WTC11 (cell line): ENCODE measurements at regions not wholly inside any gene's neighbourhood (a gene's known extent, or its start where the extent isn't known, plus 50 kb on each side); places are given as distances from the start of the nearest gene placed in this dataset.

Experiments used
- ATAC-seq: fragments of 200-7000 bp; cut with Tn5 transposase; 2 replicates; pipeline ENCODE4 v1.10.0; 2021; ENCODE audit warnings: mild to moderate bottlenecking, moderate library complexity
- CTCF ChIA-PET: fragments of 300-600 bp; sonication (Branson Sonifier 250); formaldehyde crosslinking; loops from one replicate; lab custom pipeline; 2021; ENCODE audit warnings: antibody characterized with exemption; lab: Charles Lee
- POLR2A ChIA-PET: fragments of 350-600 bp; sonication (Branson Sonifier 250); formaldehyde crosslinking; loops from one replicate; lab custom pipeline; 2021; ENCODE audit warnings: antibody characterized with exemption; lab: Charles Lee
- DNase-seq: peaks from one replicate; pipeline ENCODE4 v3.0.0; 2021; ENCODE audit warnings: low spot score
- H3K27ac Mint-ChIP-seq: 2 replicates; pipeline ENCODE4 v1.8.0; 2021; ENCODE audit warnings: mixed read lengths
- H3K27me3 Mint-ChIP-seq: 2 replicates; pipeline ENCODE4 v1.8.0; 2021; ENCODE audit warnings: low read depth, mild to moderate bottlenecking, moderate library complexity, mixed read lengths
- H3K36me3 Mint-ChIP-seq: 2 replicates; pipeline ENCODE4 v1.8.0; 2021; ENCODE audit warnings: mixed read lengths
- H3K4me1 Mint-ChIP-seq: 2 replicates; pipeline ENCODE4 v1.8.0; 2022; ENCODE audit warnings: mixed read lengths
- H3K4me3 Mint-ChIP-seq: 2 replicates; pipeline ENCODE4 v1.8.0; 2021; ENCODE audit warnings: mild to moderate bottlenecking, moderate library complexity, mixed read lengths
- H3K9me3 Mint-ChIP-seq: 2 replicates; pipeline ENCODE4 v1.8.0; 2021; ENCODE audit warnings: mixed read lengths
- CREB1 ChIP-seq: sonication (generic); formaldehyde crosslinking; IDR thresholded peaks from 2 replicates; pipeline ENCODE4 v1.8.0; 2023; ENCODE audit warnings: mild to moderate bottlenecking, missing genetic modification reagents
- CREM ChIP-seq: sonication (generic); formaldehyde crosslinking; IDR thresholded peaks from 2 replicates; pipeline ENCODE4 v1.8.1; 2022; ENCODE audit warnings: mild to moderate bottlenecking, missing genetic modification reagents, moderate library complexity
- ELF4 ChIP-seq: sonication (generic); formaldehyde crosslinking; IDR thresholded peaks from 2 replicates; pipeline ENCODE4 v1.8.1; 2022; ENCODE audit warnings: low read depth, mild to moderate bottlenecking, moderate library complexity, missing genetic modification reagents
- FOXJ3 ChIP-seq: sonication (generic); formaldehyde crosslinking; IDR thresholded peaks from 2 replicates; pipeline ENCODE4 v1.9.0; 2021; ENCODE audit warnings: missing genetic modification reagents, mild to moderate bottlenecking, borderline replicate concordance
- GRHL2 ChIP-seq: fragments of 250-450 bp; sonication (Bioruptor Pico); IDR thresholded peaks from 2 replicates; pipeline ENCODE4 v1.8.0; 2022; ENCODE audit warnings: mild to moderate bottlenecking, moderate library complexity; ENCODE audit not compliant: insufficient replicate concordance, severe bottlenecking
- GTF2I ChIP-seq: fragments of 250-450 bp; sonication (Bioruptor Pico); conservative IDR thresholded peaks from 2 replicates; pipeline ENCODE4 v1.4.0; 2021; ENCODE audit warnings: mild to moderate bottlenecking
- IRF2 ChIP-seq: sonication (generic); formaldehyde crosslinking; IDR thresholded peaks from 2 replicates; pipeline ENCODE4 v1.8.0; 2022; ENCODE audit warnings: low read depth, missing genetic modification reagents, borderline replicate concordance
- NR2C2 ChIP-seq: sonication (generic); formaldehyde crosslinking; IDR thresholded peaks from 2 replicates; pipeline ENCODE4 v1.8.0; 2022; ENCODE audit warnings: mild to moderate bottlenecking, missing genetic modification reagents
- PRRX2 ChIP-seq: fragments of 250-450 bp; sonication (Bioruptor Pico); IDR thresholded peaks from 2 replicates; pipeline ENCODE4 v1.8.0; 2021; ENCODE audit warnings: mild to moderate bottlenecking
- SMAD4 ChIP-seq: sonication (generic); formaldehyde crosslinking; IDR thresholded peaks from 2 replicates; pipeline ENCODE4 v1.8.0; 2022; ENCODE audit warnings: mild to moderate bottlenecking, missing genetic modification reagents
- ZNF423 ChIP-seq: fragments of 250-450 bp; sonication (Bioruptor Pico); IDR thresholded peaks from 2 replicates; pipeline ENCODE4 v2.1.2; 2022; ENCODE audit warnings: mild to moderate bottlenecking, moderate library complexity
- ZNF671 ChIP-seq: fragments of 250-450 bp; sonication (Bioruptor Pico); IDR thresholded peaks from 2 replicates; pipeline ENCODE4 v1.8.0; 2021; ENCODE audit warnings: mild to moderate bottlenecking
- TF ChIP-seq, protein P1 (sequence below): sonication (generic); formaldehyde crosslinking; IDR thresholded peaks from 2 replicates; pipeline ENCODE4 v1.8.0; 2023; ENCODE audit warnings: missing genetic modification reagents, mild to moderate bottlenecking, borderline replicate concordance
- TF ChIP-seq, protein P2 (sequence below): sonication (generic); formaldehyde crosslinking; IDR thresholded peaks from 2 replicates; pipeline ENCODE4 v1.8.1; 2023; ENCODE audit warnings: mild to moderate bottlenecking, moderate library complexity, missing genetic modification reagents
- TF ChIP-seq, protein P3 (sequence below): fragments of 250-450 bp; sonication (Bioruptor Pico); IDR thresholded peaks from 2 replicates; pipeline ENCODE4 v1.9.0; 2021; ENCODE audit warnings: mild to moderate bottlenecking
- TF ChIP-seq, protein P4 (sequence below): fragments of 250-450 bp; sonication (Bioruptor Pico); conservative IDR thresholded peaks from 2 replicates; pipeline ENCODE4 v1.9.0; 2021; ENCODE audit warnings: mild to moderate bottlenecking
- TF ChIP-seq, protein P5 (sequence below): sonication (generic); formaldehyde crosslinking; IDR thresholded peaks from 2 replicates; pipeline ENCODE4 v1.8.1; 2022; ENCODE audit warnings: low read depth, mild to moderate bottlenecking, moderate library complexity, missing genetic modification reagents, borderline replicate concordance
- TF ChIP-seq, protein P6 (sequence below): sonication (generic); formaldehyde crosslinking; IDR thresholded peaks from 2 replicates; pipeline ENCODE4 v1.8.0; 2022; ENCODE audit warnings: mild to moderate bottlenecking, missing genetic modification reagents
- TF ChIP-seq, protein P7 (sequence below): fragments of 250-450 bp; sonication (Bioruptor Pico); IDR thresholded peaks from 2 replicates; pipeline ENCODE4 v1.9.0; 2021; ENCODE audit warnings: mild to moderate bottlenecking
- TF ChIP-seq, protein P8 (sequence below): sonication (generic); formaldehyde crosslinking; IDR thresholded peaks from 2 replicates; pipeline ENCODE4 v1.8.1; 2023; ENCODE audit warnings: mild to moderate bottlenecking, missing genetic modification reagents, moderate library complexity

DNA sequence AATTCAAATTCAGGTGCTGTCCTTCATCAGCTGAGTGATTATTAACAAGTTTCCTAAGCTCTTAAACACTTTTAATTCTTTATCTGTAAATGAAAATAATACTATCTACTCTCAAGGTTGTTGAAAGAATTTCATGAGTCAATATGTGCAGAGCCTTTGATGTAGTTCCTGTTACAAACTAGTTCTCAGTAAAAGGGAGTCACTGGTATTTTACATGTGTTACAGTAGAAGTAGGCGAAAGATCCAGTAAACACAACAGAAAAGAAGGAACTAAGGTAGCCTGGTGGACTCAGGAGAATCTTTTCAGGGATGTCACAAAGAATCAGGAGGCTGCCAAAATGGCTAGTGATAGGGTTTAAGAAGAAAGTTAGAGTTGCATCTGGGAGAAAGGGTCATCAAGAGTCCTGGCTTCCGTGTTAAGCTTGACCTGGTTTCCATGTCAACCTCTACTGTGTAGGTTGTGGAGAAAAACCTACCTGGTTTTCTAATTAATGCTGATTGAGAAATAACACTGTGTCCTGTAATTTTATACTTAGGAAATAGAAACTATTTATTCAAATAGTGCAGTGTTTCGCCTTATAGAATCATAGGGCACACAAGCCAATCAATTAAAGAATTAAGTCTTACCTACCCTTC, 58.3 kb upstream of the TRIB2 start:
- no peak overlapping the region for H3K27ac Mint-ChIP-seq
- H3K27me3 Mint-ChIP-seq = no peaks in the 10 kb centered on the region
- TF ChIP-seq ELF4 (CRISPR knock-in tag) (no peak), NR2C2 (CRISPR knock-in tag) (no peak)
- TF ChIP-seq, protein P1, sequence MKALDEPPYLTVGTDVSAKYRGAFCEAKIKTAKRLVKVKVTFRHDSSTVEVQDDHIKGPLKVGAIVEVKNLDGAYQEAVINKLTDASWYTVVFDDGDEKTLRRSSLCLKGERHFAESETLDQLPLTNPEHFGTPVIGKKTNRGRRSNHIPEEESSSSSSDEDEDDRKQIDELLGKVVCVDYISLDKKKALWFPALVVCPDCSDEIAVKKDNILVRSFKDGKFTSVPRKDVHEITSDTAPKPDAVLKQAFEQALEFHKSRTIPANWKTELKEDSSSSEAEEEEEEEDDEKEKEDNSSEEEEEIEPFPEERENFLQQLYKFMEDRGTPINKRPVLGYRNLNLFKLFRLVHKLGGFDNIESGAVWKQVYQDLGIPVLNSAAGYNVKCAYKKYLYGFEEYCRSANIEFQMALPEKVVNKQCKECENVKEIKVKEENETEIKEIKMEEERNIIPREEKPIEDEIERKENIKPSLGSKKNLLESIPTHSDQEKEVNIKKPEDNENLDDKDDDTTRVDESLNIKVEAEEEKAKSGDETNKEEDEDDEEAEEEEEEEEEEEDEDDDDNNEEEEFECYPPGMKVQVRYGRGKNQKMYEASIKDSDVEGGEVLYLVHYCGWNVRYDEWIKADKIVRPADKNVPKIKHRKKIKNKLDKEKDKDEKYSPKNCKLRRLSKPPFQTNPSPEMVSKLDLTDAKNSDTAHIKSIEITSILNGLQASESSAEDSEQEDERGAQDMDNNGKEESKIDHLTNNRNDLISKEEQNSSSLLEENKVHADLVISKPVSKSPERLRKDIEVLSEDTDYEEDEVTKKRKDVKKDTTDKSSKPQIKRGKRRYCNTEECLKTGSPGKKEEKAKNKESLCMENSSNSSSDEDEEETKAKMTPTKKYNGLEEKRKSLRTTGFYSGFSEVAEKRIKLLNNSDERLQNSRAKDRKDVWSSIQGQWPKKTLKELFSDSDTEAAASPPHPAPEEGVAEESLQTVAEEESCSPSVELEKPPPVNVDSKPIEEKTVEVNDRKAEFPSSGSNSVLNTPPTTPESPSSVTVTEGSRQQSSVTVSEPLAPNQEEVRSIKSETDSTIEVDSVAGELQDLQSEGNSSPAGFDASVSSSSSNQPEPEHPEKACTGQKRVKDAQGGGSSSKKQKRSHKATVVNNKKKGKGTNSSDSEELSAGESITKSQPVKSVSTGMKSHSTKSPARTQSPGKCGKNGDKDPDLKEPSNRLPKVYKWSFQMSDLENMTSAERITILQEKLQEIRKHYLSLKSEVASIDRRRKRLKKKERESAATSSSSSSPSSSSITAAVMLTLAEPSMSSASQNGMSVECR = no peak
- TF ChIP-seq, protein P2, sequence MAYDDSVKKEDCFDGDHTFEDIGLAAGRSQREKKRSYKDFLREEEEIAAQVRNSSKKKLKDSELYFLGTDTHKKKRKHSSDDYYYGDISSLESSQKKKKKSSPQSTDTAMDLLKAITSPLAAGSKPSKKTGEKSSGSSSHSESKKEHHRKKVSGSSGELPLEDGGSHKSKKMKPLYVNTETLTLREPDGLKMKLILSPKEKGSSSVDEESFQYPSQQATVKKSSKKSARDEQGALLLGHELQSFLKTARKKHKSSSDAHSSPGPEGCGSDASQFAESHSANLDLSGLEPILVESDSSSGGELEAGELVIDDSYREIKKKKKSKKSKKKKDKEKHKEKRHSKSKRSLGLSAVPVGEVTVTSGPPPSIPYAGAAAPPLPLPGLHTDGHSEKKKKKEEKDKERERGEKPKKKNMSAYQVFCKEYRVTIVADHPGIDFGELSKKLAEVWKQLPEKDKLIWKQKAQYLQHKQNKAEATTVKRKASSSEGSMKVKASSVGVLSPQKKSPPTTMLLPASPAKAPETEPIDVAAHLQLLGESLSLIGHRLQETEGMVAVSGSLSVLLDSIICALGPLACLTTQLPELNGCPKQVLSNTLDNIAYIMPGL (CRISPR knock-in tag) = no peak
- no peak overlapping the region for H3K4me3 Mint-ChIP-seq
- no peaks in the 10 kb centered on the region for H3K36me3 Mint-ChIP-seq
- H3K9me3 Mint-ChIP-seq = peaks cover 5% of the 10 kb centered on the region
- ChIA-PET CTCF (no interaction called here), POLR2A (no interaction called here)
- H3K4me1 Mint-ChIP-seq = no peaks in the 10 kb centered on the region
- DNase-seq (no peak), ATAC-seq (no peak)

DNA sequence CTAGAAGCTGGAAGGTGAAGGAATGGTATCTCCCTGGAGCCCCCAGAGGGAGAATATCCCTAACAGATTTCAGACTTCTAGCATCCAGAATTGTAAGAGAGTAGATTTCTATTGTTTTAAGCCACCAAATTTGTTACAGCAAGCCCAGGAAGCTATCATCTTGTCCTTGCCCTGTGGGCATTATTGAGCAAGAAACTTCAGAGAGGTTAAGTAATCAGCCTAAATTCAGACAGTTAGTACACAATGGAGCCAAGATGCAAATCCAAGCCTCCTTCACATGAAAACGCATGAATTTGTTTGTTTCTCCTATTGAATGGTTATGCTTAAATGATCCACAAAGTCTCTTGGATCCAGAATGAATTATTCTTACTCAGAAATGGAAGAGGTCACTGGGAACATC, 55.2 kb upstream of the TRIB2 start:
- TF ChIP-seq, protein P3, sequence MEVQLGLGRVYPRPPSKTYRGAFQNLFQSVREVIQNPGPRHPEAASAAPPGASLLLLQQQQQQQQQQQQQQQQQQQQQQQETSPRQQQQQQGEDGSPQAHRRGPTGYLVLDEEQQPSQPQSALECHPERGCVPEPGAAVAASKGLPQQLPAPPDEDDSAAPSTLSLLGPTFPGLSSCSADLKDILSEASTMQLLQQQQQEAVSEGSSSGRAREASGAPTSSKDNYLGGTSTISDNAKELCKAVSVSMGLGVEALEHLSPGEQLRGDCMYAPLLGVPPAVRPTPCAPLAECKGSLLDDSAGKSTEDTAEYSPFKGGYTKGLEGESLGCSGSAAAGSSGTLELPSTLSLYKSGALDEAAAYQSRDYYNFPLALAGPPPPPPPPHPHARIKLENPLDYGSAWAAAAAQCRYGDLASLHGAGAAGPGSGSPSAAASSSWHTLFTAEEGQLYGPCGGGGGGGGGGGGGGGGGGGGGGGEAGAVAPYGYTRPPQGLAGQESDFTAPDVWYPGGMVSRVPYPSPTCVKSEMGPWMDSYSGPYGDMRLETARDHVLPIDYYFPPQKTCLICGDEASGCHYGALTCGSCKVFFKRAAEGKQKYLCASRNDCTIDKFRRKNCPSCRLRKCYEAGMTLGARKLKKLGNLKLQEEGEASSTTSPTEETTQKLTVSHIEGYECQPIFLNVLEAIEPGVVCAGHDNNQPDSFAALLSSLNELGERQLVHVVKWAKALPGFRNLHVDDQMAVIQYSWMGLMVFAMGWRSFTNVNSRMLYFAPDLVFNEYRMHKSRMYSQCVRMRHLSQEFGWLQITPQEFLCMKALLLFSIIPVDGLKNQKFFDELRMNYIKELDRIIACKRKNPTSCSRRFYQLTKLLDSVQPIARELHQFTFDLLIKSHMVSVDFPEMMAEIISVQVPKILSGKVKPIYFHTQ (CRISPR knock-in tag) = no peak
- TF ChIP-seq, protein P4, sequence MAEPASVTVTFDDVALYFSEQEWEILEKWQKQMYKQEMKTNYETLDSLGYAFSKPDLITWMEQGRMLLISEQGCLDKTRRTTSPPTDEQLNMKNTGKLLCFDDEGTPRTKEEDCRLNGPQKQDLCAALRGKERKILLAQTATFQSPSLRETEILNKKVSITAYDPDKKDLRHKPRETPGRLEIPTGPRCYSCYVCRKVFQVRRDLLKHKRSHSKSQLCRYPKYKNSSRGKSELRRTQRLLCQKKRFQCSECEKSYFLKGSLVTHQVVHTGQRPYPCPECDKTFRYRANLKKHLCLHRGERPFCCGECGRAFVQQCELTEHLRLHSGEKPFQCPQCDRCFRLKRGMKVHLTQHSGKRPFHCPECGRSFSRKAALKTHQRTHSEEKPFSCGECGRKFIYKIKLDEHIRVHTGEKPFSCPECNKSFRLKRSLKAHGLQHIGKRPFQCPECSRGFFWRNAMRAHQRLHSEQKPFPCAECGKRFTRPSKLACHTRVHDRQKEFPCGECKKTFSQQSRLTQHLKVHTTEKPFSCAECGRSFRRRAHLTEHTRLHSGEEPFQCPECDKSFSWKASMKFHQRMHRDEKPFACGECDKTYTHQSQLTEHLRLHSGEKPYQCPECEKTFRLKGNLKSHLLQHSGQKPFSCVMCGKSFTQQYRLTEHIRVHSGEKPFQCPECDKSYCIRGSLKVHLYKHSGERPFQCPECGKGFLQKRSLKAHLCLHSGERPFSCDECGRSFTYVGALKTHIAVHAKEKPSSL = no peak
- no peak for TF ChIP-seq SMAD4
- no peak for TF ChIP-seq FOXJ3
- no peak for TF ChIP-seq ZNF423 (CRISPR knock-in tag)
- TF ChIP-seq, protein P5, sequence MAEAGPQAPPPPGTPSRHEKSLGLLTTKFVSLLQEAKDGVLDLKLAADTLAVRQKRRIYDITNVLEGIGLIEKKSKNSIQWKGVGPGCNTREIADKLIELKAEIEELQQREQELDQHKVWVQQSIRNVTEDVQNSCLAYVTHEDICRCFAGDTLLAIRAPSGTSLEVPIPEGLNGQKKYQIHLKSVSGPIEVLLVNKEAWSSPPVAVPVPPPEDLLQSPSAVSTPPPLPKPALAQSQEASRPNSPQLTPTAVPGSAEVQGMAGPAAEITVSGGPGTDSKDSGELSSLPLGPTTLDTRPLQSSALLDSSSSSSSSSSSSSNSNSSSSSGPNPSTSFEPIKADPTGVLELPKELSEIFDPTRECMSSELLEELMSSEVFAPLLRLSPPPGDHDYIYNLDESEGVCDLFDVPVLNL (CRISPR knock-in tag) = no peak
- TF ChIP-seq ZNF671 (CRISPR knock-in tag) = no peak
- no peak for TF ChIP-seq CREB1 (CRISPR knock-in tag)
- TF ChIP-seq, protein P6, sequence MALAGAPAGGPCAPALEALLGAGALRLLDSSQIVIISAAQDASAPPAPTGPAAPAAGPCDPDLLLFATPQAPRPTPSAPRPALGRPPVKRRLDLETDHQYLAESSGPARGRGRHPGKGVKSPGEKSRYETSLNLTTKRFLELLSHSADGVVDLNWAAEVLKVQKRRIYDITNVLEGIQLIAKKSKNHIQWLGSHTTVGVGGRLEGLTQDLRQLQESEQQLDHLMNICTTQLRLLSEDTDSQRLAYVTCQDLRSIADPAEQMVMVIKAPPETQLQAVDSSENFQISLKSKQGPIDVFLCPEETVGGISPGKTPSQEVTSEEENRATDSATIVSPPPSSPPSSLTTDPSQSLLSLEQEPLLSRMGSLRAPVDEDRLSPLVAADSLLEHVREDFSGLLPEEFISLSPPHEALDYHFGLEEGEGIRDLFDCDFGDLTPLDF (CRISPR knock-in tag) = no peak
- no peak for TF ChIP-seq CREM
- TF ChIP-seq, protein P7, sequence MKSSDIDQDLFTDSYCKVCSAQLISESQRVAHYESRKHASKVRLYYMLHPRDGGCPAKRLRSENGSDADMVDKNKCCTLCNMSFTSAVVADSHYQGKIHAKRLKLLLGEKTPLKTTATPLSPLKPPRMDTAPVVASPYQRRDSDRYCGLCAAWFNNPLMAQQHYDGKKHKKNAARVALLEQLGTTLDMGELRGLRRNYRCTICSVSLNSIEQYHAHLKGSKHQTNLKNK (CRISPR knock-in tag) = no peak
- no peak for TF ChIP-seq GRHL2 (CRISPR knock-in tag)
- no peak for TF ChIP-seq PRRX2 (CRISPR knock-in tag)
- no peak for TF ChIP-seq IRF2 (CRISPR knock-in tag)
- no peak for TF ChIP-seq GTF2I (CRISPR knock-in tag)
- TF ChIP-seq, protein P8, sequence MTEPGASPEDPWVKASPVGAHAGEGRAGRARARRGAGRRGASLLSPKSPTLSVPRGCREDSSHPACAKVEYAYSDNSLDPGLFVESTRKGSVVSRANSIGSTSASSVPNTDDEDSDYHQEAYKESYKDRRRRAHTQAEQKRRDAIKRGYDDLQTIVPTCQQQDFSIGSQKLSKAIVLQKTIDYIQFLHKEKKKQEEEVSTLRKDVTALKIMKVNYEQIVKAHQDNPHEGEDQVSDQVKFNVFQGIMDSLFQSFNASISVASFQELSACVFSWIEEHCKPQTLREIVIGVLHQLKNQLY (CRISPR knock-in tag) = no peak
- no peak for ATAC-seq
- POLR2A ChIA-PET = no interaction called here
- DNase-seq = no peak
- CTCF ChIA-PET = no interaction called here
- peaks cover 6% of the 10 kb centered on the region for H3K36me3 Mint-ChIP-seq
- no peaks in the 10 kb centered on the region for H3K27me3 Mint-ChIP-seq
- peaks cover 7% of the 10 kb centered on the region for H3K4me1 Mint-ChIP-seq
- H3K9me3 Mint-ChIP-seq = peaks cover 17% of the 10 kb centered on the region
- H3K27ac Mint-ChIP-seq = no peak overlapping the region
- no peak overlapping the region for H3K4me3 Mint-ChIP-seq
